ENCODE measurements at regions not wholly inside any gene's neighbourhood (a gene's known extent, or its start where the extent isn't known, plus 50 kb on each side); places are given as distances from the start of the nearest gene placed in this dataset.

DNA sequence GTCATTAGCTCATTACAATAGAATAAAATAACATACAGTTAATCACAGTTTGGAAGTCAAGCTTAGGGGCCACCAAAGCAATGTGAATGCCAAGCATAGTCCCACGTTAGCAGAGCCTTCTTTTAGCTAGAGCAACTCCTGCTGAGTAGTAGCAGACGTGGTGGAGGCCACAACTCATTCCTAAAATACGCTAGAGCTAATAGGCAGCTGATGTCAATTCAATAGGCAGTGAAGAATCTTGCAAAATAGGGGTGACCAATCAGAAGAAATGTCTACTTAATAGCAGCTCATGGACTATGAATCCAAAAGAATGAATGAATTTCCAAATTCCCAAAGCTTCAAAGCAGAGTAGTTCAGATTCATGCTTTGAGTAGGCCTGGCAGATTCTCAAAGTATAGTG lies 292.9 kb upstream of the RORA start (continued):
- TF ChIP-seq, protein P1, sequence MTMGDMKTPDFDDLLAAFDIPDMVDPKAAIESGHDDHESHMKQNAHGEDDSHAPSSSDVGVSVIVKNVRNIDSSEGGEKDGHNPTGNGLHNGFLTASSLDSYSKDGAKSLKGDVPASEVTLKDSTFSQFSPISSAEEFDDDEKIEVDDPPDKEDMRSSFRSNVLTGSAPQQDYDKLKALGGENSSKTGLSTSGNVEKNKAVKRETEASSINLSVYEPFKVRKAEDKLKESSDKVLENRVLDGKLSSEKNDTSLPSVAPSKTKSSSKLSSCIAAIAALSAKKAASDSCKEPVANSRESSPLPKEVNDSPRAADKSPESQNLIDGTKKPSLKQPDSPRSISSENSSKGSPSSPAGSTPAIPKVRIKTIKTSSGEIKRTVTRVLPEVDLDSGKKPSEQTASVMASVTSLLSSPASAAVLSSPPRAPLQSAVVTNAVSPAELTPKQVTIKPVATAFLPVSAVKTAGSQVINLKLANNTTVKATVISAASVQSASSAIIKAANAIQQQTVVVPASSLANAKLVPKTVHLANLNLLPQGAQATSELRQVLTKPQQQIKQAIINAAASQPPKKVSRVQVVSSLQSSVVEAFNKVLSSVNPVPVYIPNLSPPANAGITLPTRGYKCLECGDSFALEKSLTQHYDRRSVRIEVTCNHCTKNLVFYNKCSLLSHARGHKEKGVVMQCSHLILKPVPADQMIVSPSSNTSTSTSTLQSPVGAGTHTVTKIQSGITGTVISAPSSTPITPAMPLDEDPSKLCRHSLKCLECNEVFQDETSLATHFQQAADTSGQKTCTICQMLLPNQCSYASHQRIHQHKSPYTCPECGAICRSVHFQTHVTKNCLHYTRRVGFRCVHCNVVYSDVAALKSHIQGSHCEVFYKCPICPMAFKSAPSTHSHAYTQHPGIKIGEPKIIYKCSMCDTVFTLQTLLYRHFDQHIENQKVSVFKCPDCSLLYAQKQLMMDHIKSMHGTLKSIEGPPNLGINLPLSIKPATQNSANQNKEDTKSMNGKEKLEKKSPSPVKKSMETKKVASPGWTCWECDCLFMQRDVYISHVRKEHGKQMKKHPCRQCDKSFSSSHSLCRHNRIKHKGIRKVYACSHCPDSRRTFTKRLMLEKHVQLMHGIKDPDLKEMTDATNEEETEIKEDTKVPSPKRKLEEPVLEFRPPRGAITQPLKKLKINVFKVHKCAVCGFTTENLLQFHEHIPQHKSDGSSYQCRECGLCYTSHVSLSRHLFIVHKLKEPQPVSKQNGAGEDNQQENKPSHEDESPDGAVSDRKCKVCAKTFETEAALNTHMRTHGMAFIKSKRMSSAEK (CRISPR knock-in tag; IDR thresholded peaks at IDR 0.05; ENCODE audit: borderline replicate concordance): no peak
- TF ChIP-seq GABPB1 (CRISPR knock-in tag; IDR thresholded peaks at IDR 0.05): no peak
- TF ChIP-seq ZNF671 (CRISPR knock-in tag; IDR thresholded peaks at IDR 0.05): no peak
- no peak for TF ChIP-seq ZNF423 (CRISPR knock-in tag; IDR thresholded peaks at IDR 0.05)
- TF ChIP-seq, protein P2, sequence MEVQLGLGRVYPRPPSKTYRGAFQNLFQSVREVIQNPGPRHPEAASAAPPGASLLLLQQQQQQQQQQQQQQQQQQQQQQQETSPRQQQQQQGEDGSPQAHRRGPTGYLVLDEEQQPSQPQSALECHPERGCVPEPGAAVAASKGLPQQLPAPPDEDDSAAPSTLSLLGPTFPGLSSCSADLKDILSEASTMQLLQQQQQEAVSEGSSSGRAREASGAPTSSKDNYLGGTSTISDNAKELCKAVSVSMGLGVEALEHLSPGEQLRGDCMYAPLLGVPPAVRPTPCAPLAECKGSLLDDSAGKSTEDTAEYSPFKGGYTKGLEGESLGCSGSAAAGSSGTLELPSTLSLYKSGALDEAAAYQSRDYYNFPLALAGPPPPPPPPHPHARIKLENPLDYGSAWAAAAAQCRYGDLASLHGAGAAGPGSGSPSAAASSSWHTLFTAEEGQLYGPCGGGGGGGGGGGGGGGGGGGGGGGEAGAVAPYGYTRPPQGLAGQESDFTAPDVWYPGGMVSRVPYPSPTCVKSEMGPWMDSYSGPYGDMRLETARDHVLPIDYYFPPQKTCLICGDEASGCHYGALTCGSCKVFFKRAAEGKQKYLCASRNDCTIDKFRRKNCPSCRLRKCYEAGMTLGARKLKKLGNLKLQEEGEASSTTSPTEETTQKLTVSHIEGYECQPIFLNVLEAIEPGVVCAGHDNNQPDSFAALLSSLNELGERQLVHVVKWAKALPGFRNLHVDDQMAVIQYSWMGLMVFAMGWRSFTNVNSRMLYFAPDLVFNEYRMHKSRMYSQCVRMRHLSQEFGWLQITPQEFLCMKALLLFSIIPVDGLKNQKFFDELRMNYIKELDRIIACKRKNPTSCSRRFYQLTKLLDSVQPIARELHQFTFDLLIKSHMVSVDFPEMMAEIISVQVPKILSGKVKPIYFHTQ (CRISPR knock-in tag; IDR thresholded peaks at IDR 0.05): no peak

DNA sequence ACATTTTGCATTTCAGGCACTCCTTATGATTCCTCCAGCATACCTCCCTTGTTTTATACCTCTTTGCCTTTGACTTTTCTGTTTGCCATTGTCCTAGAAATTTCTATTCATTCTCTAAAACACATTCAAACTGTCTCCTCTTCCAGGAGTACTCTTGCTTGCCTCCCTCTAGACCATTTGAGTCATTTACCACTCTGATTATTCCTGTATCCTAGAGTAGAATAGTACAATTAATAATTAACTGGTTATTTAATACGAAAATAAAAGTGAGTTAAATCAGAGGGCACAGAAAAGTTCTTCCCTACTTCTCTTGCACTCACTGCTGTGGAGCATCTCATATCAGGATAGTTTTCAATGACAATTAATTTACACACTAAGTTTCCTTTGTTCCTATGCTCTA lies 290.2 kb upstream of the RORA start:
- ATAC-seq: no peak
- Mint-ChIP-seq H3K27ac (no peak overlapping the region), H3K4me1 (peaks cover 33% of the 10 kb centered on the region), H3K4me3 (no peak overlapping the region), H3K36me3 (no peaks in the 10 kb centered on the region), H3K9me3 (no peaks in the 10 kb centered on the region), H3K27me3 (ENCODE audit: low read depth) (no peaks in the 10 kb centered on the region)
- TF ChIP-seq ESRRA (CRISPR knock-in tag; IDR thresholded peaks at IDR 0.05; ENCODE audit: borderline replicate concordance) (no peak), ZNF263 (CRISPR knock-in tag; IDR thresholded peaks at IDR 0.05; ENCODE audit: low read depth) (no peak), TEAD4 (CRISPR knock-in tag; IDR thresholded peaks at IDR 0.05) (no peak), ZNF671 (CRISPR knock-in tag; IDR thresholded peaks at IDR 0.05) (no peak), ZNF416 (CRISPR knock-in tag; IDR thresholded peaks at IDR 0.05) (no peak), ZNF396 (CRISPR knock-in tag; IDR thresholded peaks at IDR 0.05; ENCODE audit: borderline replicate concordance) (no peak), ETV6 (CRISPR knock-in tag; IDR thresholded peaks at IDR 0.05) (no peak)
- TF ChIP-seq, protein P3, sequence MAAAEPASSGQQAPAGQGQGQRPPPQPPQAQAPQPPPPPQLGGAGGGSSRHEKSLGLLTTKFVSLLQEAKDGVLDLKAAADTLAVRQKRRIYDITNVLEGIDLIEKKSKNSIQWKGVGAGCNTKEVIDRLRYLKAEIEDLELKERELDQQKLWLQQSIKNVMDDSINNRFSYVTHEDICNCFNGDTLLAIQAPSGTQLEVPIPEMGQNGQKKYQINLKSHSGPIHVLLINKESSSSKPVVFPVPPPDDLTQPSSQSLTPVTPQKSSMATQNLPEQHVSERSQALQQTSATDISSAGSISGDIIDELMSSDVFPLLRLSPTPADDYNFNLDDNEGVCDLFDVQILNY (CRISPR knock-in tag; IDR thresholded peaks at IDR 0.05): no peak
- TF ChIP-seq, protein P1 (CRISPR knock-in tag; IDR thresholded peaks at IDR 0.05; ENCODE audit: borderline replicate concordance): no peak
- TF ChIP-seq, protein P4, sequence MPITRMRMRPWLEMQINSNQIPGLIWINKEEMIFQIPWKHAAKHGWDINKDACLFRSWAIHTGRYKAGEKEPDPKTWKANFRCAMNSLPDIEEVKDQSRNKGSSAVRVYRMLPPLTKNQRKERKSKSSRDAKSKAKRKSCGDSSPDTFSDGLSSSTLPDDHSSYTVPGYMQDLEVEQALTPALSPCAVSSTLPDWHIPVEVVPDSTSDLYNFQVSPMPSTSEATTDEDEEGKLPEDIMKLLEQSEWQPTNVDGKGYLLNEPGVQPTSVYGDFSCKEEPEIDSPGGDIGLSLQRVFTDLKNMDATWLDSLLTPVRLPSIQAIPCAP (CRISPR knock-in tag; IDR thresholded peaks at IDR 0.05): no peak
- TF ChIP-seq, protein P5, sequence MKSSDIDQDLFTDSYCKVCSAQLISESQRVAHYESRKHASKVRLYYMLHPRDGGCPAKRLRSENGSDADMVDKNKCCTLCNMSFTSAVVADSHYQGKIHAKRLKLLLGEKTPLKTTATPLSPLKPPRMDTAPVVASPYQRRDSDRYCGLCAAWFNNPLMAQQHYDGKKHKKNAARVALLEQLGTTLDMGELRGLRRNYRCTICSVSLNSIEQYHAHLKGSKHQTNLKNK (CRISPR knock-in tag; IDR thresholded peaks at IDR 0.05): no peak
- ChIA-PET POLR2A (interaction anchor here (0.7 kb wide), 1 partner anchor 434 kb away, joined by 3 read pairs; no protein-coding TSS in a partner anchor), CTCF (interaction anchor here (1.0 kb wide), 1 partner anchor 315 kb away, joined by 3 read pairs; no protein-coding TSS in a partner anchor)
- DNase-seq (ENCODE audit: low spot score): no peak

All from WTC11 (cell line).